ENCODE measurements at regions not wholly inside any gene's neighbourhood (a gene's known extent, or its start where the extent isn't known, plus 50 kb on each side); places are given as distances from the start of the nearest gene placed in this dataset.

GRCh38 chr6:2388554-2389324 lies 143.3 kb upstream of the GMDS start:
- Histone ChIP-seq H3K27ac (no peak overlapping the region), H3K9me3 (no peaks in the 10 kb centered on the region), H3K4me3 (no peak overlapping the region), H3K27me3 (ENCODE audit: insufficient read depth in 3 of 3, low read length in 2 of 3) (no peaks in the 10 kb centered on the region), H3K36me3 (ENCODE audit: insufficient read depth in 1 of 2, low read depth in 1 of 2) (no peaks in the 10 kb centered on the region), H3K4me1 (no peaks in the 10 kb centered on the region)
- DNase-seq: no peak
- intact Hi-C loops (cut with DNase I): no loop called here
- no peak for TF ChIP-seq CTCF (IDR thresholded peaks at IDR 0.05)
- WGBS, 3 donors: 86 to 94% (median 93%) methylated on average over 11 of the region's 11 CpGs
- no peak for ATAC-seq

GRCh38 chr6:2387445-2387844 lies 142.0 kb upstream of the GMDS start:
- TF ChIP-seq CTCF (IDR thresholded peaks at IDR 0.05): no peak
- WGBS, 3 donors: 93 to 97% (median 94%) methylated on average over 3 of the region's 3 CpGs
- intact Hi-C loops (cut with DNase I): no loop called here
- H3K4me3 ChIP-seq: no peak overlapping the region
- H3K4me1 ChIP-seq: peaks cover 5% of the 10 kb centered on the region
- no peaks in the 10 kb centered on the region for H3K27me3 ChIP-seq (ENCODE audit: insufficient read depth in 3 of 3, low read length in 2 of 3)
- no peak overlapping the region for H3K27ac ChIP-seq
- H3K9me3 ChIP-seq: no peaks in the 10 kb centered on the region
- ATAC-seq (no peak), DNase-seq (no peak)
- H3K36me3 ChIP-seq (ENCODE audit: insufficient read depth in 1 of 2, low read depth in 1 of 2): no peaks in the 10 kb centered on the region

GRCh38 chr6:2385471-2385983 lies 140.1 kb upstream of the GMDS start:
- Histone ChIP-seq H3K9me3 (no peaks in the 10 kb centered on the region), H3K36me3 (ENCODE audit: insufficient read depth in 1 of 2, low read depth in 1 of 2) (no peaks in the 10 kb centered on the region), H3K4me1 (peaks cover 5% of the 10 kb centered on the region), H3K27ac (no peak overlapping the region), H3K4me3 (no peak overlapping the region), H3K27me3 (ENCODE audit: insufficient read depth in 3 of 3, low read length in 2 of 3) (no peaks in the 10 kb centered on the region)
- WGBS, 3 donors: 87 to 88% (median 88%) methylated on average over 9 of the region's 9 CpGs
- DNase-seq (no peak), ATAC-seq (no peak)
- no peak for TF ChIP-seq CTCF (IDR thresholded peaks at IDR 0.05)
- intact Hi-C loops (cut with DNase I): no loop called here

- H3K27me3 ChIP-seq (ENCODE audit: insufficient read depth in 3 of 3, low read length in 2 of 3): no peaks in the 10 kb centered on the region
- no peaks in the 10 kb centered on the region for H3K9me3 ChIP-seq
- no peak overlapping the region for H3K4me3 ChIP-seq
- ATAC-seq: no peak
- no peak for DNase-seq
- no peak overlapping the region for H3K27ac ChIP-seq
- no peaks in the 10 kb centered on the region for H3K36me3 ChIP-seq (ENCODE audit: insufficient read depth in 1 of 2, low read depth in 1 of 2)
- intact Hi-C loops (cut with DNase I): no loop called here
- peaks cover 5% of the 10 kb centered on the region for H3K4me1 ChIP-seq
- no peak for TF ChIP-seq CTCF (IDR thresholded peaks at IDR 0.05)
- WGBS, 3 donors: 94 to 98% (median 95%) methylated on average over 3 of the region's 3 CpGs
Measured at GRCh38 chr6:2384528-2384927, 139.1 kb upstream of the GMDS start.

All from psoas muscle (tissue), 7 donors.